ENCODE measurements at regions not wholly inside any gene's neighbourhood (a gene's known extent, or its start where the extent isn't known, plus 50 kb on each side); places are given as distances from the start of the nearest gene placed in this dataset.

DNA sequence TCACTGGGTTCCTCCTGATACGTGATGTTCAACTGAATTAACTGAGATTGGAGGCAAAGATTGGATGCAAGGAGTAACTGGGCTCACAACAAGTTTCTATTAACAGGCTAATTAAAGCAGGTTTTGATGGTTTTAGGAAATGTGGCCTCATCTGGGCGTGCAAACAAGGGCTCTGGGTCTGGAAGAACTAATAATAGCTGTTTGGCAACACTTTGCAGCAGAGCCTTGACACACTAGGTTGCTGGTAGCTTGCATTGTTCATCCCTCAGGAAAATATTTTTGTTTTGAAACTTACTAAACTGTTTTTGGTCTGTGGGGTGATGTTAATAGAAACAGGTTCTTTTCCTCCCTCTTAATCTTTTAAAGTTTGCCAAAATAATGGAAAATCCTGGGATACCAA is 117.2 kb upstream of the CD93 start:
- DNase-seq = peak; percentile 40

- DNase-seq = no peak
Observed at GRCh38 chr20:23201658-23202057, 115.5 kb upstream of the CD93 start.

DNA sequence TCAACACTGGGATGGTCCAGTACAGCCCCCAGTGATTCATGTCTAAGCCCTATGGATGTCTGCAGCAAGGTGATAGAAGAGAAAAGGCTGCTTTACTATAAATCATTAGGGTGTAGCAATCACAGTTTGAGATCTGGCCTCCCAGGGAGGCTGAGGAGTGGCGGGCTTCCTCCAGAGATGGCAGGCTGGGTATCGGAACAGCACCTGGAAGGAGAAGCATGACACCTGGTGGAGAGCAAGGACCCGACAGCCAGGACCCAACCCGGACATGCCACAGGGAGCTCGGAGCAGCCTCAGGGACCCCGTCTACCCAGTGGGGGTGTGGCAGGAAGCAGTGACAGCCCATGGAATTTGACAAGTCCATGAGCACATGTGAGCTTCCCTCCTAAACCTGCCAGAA is 114.8 kb upstream of the CD93 start:
- peak; percentile 76 for DNase-seq

DNA sequence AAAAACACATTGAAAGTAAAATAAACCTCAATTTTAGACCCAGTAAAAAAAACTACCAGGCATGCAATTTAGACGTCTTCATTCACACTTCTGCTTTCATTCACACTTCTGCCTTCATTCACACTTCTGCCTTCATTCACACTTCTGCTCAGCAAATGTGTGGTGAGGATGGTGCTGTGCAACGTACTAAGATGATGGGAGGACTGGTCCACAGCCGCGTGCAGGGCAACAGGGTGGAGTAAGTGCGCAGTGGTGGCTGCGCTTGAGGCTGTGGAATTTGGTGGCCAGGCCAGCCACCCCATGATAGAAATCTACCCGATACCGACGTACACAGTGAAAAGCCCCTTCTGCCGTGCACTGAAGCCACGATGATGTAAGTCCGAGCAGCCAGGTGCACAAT is 114.3 kb upstream of the CD93 start:
- DNase-seq = no peak

DNA sequence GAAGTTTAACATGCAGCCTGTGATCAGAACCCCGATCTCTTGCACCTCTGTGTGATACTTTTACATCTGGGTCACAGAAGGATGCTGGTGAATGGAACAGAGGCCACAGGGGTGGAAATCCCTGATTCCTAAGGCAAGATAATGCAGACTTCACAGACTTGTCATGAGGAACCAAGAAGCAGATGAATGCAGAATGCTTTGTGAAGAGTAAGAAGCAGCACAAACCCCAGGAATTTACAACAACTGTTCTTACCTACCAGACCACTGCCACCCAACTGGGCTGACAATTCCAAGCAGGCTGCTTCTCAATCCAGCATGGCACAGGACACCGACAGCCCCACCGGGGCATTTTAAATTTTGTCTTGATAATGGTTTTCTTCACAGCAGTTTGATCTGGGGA is 113.2 kb upstream of the CD93 start:
- no peak for DNase-seq

DNA sequence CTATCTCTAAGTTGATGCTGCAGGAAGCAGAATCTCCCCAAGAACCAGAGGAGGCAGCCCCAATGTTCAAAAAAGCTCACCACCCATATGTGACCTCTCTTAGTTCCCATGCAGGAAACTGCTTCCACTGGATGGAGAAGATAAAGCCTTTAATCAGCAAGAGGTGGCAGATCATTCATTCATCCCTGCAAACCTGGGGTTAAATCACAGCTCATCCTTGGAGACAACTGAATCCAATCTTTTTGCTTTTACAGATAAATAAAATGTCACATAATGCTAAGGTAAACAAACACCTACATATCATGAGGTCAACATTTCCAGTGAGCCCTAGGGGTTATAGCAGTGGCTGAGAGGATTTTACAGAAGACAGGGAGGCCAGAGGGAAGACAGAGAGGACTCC is 112.7 kb upstream of the CD93 start:
- DNase-seq = no peak

DNA sequence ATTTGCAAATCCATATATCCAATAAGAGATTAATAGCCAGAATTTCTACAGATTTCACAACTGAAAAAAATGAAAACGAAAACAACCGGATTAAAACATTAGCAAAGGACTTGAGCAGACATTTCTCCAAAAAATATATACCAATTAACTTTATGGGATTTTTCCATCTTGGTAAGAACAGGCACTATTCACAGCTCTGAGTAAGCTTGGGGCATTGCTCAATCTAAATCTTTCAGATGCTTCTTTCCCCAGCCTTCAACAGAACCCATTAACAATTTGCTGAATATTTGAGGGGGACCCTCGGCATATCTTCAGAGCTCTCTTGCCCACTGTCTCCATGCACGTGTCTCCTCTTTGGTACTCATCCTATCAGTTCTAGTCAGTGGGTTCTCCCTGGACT is 111.7 kb upstream of the CD93 start:
- DNase-seq = no peak

- no peak for DNase-seq
Observed at GRCh38 chr20:23195636-23196035, 109.5 kb upstream of the CD93 start.

GRCh38 chr20:23193801-23194384 is 107.8 kb upstream of the CD93 start:
- DNase-seq = no peak

DNA sequence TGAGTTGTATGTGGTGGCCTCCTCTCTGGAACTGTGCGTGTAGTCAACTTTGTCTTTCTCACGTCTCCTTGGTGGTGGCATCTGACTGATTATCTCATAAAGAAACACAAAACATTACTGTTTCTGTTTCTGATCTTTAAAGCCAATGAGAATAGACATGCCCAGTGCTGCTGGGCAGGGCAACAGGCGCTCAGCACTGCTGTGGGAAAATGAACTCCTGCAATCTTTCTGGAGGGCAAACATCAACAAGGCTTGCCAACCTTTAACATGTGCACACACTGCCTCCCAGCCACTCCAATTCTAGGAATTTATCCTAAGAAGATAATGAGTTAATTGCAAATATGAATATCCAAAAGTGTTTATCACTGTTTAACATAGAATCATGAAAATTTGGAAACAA is 106.3 kb upstream of the CD93 start:
- DNase-seq = no peak

GRCh38 chr20:23190557-23190956 is 104.4 kb upstream of the CD93 start:
- no peak for DNase-seq

DNA sequence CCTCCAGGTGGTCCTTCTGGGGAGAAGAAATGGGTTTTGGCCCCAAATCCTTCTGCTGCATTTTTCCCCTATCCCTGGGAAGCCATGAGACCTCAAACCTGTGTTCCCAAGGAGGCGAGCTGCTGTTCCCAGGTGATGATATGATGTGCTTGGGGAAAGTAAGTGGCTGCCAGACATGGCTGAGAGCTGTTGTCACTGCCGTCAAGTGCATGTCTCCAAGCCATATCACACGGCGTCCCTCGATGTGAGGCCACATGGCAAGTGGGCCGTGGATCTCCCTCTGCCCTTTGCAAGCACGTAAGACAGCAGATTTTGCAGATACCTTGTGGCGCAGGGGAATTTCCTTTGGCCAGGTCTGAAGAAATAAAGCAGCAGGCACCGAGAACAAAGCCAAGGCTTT is 103.7 kb upstream of the CD93 start:
- DNase-seq = no peak

DNA sequence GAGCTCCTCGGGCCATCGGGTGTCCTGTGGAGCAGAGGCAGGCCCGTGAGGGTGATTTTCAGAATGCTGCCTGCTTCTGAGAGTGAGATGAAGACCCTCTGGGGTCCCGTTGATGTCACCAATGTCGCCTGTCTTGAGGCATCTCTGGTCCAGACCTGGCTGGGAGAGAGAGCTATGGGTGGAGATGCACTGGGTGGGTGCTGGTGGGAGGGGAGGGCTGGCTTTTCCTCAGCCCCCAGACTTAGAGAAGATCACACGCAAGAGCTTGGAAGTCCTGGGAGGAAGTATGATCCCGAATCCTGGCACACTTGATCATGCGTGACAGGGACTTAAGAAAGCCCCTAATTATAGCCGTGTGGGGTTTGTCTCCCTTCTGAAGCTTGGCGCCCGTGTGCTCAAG is 103.2 kb upstream of the CD93 start:
- DNase-seq = no peak

DNA sequence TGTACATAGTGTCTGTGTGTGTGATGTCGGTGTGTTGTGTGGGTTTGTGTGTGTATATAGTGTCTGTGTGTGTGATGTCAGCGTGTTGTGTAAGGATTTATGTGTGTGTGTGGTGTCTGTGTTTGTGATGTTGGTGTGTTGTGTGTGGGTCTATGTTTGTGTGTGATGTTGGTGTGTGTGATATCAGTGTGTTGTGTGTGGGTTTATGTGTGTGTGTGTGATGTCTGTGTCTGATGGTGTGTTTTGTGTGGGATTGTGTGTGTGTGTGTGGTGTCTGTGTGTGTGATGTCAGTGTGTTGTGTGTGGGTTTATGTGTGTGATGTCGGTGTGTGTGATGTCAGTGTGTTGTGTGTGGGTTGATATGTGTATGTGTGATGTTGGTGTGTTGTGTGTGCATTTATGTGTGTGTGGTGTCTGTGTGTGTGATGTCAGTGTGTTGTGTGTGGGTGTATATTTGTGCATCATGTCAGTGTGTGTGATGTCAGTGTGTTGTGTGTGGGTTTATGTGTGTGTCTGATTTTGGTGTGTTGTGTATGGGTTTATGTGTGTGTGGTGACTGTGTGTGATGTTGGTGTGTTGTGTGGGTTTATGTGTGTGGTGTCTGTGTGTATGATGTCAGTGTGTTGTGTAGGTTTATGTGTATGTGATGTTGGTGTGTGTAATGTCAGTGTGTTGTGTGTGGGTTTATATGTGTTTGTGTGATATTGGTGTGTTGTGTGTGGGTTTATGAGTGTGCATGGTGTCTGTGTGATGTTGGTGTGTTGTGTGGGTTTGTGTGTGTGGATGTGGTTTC is 102.4 kb upstream of the CD93 start:
- DNase-seq = no peak

DNA sequence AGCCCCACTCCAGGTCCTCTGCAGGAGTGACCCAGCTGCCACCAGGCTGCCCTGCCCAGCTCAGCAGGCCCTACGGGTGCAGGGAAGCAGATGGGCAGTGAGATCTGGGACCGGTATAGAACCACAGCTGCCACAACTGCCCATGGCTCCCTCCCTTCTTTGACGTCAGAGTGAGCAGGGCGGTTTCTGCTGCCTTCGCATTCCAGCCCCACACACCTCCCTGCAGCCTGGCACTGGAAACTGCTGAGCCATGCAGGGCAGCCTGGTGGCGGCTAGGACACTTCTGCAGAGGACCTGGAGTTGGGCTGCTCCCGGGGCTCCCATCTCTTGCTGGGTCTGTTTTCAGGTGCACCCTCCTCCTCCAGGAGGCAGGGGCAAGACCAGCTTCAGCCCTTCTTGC is 101.6 kb upstream of the CD93 start:
- no peak for DNase-seq

DNA sequence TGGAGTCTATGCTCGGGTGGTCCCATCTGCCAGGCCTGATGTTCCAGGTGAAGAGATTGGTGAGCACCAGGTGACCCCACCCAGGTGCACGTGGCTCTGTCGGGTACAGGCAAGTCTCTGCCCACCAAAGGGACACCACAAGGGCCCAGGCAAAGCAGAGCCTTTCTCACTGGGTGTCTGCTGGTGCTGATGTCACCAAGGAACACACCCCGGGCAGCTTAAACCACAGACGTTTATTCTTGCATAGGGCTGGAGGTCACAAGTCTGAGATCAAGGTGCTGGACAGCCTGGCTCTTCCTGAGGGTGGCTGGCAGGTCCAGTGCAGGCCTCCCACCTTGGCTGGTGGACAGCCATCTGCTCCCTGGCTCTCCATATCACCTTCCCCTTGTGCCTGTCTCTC is 100.7 kb upstream of the CD93 start:
- no peak for DNase-seq

GRCh38 chr20:23180451-23180921 is 94.4 kb upstream of the CD93 start:
- DNase-seq = peak; percentile 44

DNA sequence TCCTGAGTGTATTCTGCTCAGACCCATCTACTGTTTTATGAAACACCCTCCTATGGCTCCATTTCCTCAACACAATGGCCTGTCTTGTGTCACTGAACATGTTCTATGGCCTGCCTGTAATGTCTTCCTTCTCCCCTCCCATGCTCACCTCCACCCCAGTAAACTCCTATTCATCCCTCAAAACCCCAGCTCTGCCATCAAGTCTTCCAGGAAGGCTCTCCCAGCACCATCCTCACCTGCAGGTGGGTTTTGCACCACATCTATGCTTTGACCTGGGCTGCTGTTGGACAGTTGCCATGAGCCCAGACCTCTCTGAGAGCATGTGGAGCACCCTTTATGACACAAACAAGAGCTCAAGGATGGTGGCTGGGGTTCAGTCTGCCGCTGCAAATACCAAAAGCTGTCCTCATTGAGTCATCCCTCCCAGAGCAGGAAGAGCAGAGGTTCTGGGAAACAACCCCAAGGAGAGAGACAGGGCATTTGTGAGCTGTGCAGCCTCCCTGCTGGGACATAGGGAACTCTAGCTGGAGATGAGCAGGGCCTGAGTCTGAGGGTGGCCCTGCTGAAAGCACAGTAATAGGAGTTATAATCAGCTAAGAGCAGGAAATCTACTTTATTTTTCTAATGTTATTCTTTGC is 93.8 kb upstream of the CD93 start:
- peak; percentile 37 for DNase-seq

GRCh38 chr20:23178806-23179205 is 92.7 kb upstream of the CD93 start:
- DNase-seq = peak; percentile 96

DNA sequence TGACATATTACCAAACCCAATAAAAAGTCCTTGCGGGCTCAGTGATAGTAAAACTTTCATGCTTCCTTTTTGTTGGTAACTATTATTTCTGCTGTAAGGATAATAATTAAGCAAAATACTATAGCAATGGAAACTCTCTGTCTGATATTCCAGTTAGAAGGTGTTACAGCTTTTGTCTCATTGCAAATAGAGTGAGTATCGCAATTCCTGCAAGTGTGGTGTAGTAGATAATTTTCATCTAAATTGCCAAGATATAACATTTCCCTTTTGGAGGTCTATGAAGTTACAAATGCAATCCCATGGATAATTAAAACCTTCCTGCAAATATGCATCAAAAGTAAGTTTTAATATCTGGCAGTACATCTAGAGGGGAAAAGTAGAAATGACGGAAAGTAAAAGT is 88.7 kb upstream of the CD93 start:
- DNase-seq = no peak

DNA sequence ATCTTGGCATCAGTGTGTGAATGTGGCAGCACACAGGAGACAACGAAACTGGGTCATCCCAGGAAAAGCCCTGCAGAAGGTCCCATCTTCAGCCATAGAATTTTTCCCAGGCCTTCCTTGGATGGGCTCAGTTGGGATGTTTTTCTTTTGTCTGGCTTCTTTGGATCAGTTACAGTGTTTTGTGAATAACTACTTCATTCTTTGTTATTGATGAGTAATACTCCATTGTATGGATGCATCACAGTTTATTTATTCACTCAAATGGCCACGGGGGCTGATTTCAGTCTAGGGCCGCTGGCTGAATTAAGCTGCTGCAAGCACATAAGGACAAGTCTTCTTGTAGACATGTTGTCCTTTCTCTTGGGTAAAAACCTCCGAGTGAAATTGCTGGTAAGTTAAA is 81.3 kb upstream of the CD93 start:
- peak; percentile 64 for DNase-seq

DNA sequence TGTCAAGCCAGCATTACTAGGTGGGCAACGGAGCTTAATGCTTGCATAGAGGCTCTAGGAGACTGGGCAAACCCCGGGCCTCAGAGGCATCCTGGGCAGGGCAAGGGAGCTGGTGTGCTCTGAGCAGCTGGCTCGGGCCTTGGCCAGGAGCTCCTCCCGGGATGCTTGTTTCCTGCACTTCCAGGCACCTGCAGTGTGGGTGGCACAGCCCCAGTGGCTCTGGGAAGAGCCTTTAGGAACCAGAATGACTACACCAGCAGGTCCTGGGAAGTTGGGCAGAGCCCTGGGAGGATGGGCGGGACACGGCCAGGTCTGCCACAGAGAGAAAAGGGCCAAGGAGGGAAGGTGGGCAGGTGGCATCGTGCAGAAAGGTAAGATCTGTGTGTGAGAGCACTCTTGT is 80.4 kb upstream of the CD93 start:
- DNase-seq = no peak

DNA sequence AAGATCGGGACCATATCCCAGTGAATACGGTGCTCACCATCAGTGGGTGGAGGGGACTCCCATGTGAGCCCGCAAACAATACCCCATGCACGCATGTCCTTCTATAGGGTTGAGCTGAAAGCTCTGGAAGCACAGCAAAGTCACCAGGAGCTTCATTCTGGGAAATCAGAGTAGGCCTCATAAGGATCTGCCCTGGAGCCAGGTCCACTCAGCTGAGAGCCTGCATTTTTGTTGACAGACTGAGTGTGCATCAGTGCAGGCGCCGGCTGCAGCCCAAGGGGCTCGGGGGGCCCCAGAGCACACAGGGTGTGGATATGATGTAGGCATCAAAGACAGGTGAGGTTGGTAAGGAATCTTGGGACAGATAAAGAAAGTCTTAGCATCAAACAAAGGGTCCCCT is 79.8 kb upstream of the CD93 start:
- DNase-seq = no peak

DNA sequence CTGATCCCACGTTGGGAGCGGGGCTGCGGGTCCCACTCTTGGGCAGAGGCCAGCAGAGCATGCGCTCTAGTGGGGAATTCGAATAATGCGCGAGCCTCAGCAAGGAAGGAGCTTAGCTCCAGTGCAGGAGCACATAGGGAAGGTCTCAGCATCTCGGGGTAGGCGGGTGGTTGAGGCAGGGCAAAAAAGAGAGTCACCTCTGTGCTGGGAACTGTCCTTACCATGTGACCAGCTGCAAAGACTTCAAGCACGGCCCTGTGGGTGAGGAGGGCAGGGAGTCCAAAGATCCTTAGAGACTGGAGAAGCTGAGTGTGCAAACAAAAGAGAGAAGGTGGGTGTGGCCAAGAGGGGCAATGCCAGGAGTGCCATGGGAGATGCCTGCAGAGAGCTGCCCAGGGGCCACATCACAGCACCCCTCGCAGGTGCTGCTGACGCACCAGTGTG is 79.2 kb upstream of the CD93 start:
- peak; percentile 25 for DNase-seq

Data from dermis blood vessel endothelial cell (primary cell).